GM03348 (cell line): ENCODE measurements at regions not wholly inside any gene's neighbourhood (a gene's known extent, or its start where the extent isn't known, plus 50 kb on each side); places are given as distances from the start of the nearest gene placed in this dataset.

Experiments used
- DNase-seq: peaks from one replicate; pipeline ENCODE4 v3.0.0; 2012; ENCODE audit warnings: low spot score

DNA sequence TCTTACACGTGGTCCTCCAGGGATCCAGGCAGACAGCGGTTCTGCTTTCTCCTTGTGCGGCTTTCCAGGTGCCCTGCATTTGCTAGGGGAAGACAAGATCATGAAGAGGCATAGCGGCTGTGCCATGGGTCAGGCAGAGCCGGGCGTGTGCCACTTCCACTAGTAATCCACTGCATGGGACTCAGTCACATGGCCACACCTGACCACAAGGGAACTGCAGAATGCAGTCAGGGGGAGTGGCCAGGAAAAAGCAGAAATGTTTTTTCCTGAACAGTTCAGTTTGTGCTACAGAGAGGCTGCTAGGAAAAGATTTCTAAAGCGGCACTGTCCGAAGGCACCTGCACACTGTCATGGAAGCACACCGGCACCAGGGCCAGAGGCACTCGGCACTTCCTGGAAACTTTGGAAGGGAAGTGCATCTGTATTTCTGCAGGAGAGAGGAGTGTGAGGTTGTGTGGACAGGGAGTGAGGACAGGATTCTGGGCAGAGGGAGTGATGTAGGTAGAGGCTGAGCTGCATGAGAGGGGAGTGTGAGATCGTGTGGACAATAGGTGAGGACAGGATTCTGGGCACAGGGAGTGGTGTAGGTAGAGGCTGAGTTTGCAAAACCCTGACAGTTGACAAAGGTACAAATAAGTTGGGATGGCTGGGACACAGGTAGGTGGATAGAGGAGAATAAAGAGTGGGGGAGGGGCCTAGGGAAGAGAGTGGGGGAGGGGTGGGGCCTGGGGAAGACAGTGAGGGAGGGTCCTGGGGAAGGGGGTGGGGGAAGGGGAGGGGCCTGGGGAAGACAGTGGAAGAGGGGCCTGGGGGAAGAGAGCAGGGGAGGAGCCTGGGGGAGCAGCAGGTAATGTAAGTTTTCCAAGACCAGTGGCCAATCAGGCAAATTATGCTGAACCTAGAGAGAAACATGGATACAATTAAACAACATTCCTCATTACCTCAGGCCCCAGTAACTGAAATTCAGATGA lies 1436.3 kb downstream of the TBC1D22A start:
- no peak for DNase-seq

DNA sequence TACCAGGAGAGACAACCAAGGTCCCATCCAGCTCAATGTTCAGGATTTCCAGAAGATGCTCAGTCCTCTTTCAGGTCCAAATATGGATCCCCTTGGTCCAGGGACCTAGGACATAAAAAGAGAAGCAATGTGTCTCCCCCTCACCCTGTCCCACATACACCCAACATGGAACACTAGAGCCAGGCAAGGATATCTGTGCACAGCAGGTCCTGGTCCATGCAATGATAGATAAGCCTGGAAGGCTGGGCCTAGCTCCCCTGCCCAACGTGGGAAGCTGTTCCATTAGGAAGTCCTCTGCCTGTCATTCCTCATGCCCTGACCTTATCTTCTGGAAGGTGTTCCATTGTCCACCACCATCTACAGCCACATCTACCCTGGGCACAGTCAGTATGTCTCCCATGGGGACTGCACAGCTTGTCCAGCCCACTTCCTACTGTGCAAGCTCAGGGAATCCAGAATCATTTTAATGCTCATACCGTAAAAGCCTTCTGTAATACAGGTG lies 1434.8 kb downstream of the TBC1D22A start:
- no peak for DNase-seq

DNA sequence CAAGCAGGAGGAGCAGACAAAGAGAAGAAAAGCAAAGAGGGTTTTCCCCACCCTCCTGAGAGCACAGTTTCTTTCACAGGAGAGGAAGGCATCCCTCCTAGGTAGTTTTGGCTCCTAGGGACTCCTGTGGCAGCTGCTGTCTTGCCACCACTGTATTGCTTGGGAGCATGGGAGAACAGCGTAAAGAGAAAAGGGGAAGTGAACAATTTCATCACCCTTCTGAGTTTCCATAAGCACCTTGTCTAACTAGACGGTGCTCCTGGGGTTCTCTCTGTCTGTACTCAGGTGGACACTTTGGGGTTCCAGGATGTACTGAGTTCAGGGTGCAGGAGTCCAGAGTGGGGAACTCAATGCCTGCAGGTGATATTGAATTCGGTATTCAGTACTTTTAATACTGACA lies 1430.5 kb downstream of the TBC1D22A start:
- no peak for DNase-seq

DNA sequence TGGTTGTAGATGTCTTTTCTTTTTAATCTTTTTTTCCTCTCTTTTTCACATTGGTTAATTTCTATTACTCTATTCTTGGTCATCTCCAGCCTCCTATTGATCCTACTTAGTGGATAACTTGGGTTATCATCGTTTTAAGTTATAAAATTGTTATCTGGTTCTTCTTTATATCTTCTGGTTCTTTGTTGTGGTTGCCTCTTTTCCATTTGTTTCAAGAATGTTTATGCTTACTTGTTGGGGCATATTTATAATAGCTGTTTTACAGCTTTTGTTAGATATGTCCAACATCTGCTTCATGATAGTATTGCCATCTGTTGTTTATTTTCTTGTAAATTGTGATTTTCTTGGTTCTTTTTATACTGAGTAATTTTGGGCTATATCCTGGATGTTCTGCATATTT lies 1429.6 kb downstream of the TBC1D22A start:
- no peak for DNase-seq

DNA sequence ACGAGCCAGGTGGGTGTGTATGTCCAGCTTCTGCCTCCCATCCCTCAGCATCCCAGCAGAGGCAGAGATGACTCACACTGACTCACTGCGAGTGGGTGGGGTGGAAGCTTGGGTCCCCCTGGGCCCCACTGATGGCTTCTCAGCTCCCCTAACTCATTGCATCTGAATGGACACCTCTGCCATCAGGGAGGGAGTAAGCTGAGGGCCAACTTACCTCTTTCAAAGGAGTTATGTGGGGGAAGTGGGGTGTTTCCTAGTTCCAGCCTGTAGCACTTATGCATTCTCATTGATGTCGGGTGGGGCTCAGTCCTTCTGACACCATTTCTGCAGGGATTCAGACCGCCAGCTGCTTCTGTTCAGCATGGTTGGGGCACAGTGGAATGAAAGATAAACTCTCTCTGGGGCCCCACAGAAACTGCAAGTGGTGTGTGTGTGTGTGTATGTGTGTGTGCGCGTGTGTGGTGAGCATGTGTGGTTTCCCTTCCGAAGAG lies 1425.8 kb downstream of the TBC1D22A start:
- no peak for DNase-seq

DNA sequence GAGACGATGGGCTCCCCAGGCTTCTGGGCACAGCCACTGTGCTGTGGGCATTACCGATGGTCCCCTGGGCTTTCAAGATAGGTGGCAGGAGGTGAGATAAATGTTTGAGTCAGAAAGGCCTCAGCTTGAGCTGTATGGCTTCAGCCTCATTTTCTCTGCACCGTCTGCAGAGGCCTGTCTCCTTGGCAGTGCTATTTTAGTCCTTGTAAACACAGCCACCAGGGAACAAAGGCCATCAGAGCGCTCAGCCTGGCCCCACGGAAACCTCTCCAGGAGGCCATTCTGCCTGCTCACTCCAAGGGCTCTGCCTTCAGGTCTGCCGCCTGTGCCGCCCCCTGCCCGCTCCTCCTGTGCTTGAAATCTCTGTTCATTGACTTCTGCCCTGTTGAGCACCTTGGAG lies 1424.9 kb downstream of the TBC1D22A start:
- DNase-seq, result no peak

DNA sequence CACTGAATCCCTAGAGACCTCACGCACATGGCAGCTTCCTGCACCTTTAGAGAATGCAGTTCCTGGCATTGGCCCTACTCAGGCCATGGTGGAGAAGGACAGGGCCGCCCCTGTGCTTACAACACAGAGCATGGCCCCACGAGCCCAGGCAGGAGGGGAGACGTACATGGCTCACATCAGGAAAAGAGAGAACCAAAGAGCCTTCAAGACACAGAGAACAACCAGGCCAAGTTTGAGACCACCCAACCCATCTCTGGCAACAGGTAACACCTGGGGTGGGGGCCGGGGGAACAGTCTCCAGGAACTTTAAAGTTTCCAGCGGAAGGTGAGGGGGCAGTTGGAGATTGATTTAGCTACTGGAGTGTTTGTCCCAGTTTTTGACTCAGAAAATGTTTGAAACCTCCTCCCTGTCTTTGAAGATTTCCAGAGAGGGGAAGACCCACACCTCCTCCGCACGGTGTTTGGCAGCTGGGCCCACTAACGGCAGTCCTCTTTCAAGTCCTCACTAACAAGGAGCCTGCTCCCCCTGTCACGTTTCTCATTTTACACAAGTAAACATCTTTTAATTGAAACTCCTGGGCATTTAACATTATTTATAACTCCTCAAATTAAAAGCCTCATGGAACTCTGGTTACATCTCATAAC lies 1423.8 kb downstream of the TBC1D22A start:
- DNase-seq, result no peak

DNA sequence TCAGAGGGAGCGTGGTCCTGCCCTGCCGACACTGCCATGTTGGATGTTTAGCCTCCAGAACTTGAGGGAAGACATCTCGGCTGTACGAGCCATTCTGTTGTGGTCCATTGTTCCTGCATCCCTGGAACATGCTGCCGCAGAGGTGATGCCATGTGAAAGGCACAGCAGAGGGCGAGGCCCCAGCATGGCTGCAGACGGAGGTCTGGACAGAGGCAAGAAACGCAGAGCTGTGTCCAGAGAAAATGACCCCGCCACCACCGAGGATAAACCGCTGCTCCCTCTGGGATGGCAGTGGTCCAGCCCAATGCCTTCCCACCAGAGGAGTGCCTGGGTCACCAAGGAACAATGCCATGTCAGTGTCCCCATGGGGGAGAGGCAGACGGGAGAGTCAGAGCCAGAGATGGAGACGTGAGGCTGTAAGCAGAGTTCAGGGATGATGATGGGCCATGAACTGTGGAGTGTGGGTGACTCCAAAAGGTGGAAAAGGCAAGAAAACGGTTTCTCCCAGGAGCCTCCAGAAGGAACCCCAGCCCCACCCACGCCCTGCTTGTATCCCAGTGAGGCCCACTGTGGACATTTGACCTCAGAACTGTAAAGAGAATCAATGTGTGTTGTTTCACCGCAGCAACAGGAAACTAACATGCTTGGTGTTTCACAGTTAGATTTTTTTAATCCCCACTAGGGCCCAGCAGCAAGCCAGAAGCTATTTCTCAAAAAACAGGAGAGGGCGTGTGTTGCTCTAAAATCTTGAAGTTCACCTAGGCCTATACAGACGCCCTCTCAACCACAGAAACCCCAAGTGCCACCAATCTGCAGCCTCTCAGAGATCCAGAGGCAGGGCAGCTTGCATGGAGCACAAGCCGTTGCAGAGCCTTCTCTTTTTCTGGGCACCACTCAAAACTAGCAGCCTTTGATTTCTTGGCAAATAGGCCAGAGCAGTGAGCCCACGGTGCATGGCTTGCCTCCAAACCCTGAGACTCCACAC lies 1422.9 kb downstream of the TBC1D22A start:
- no peak for DNase-seq

DNA sequence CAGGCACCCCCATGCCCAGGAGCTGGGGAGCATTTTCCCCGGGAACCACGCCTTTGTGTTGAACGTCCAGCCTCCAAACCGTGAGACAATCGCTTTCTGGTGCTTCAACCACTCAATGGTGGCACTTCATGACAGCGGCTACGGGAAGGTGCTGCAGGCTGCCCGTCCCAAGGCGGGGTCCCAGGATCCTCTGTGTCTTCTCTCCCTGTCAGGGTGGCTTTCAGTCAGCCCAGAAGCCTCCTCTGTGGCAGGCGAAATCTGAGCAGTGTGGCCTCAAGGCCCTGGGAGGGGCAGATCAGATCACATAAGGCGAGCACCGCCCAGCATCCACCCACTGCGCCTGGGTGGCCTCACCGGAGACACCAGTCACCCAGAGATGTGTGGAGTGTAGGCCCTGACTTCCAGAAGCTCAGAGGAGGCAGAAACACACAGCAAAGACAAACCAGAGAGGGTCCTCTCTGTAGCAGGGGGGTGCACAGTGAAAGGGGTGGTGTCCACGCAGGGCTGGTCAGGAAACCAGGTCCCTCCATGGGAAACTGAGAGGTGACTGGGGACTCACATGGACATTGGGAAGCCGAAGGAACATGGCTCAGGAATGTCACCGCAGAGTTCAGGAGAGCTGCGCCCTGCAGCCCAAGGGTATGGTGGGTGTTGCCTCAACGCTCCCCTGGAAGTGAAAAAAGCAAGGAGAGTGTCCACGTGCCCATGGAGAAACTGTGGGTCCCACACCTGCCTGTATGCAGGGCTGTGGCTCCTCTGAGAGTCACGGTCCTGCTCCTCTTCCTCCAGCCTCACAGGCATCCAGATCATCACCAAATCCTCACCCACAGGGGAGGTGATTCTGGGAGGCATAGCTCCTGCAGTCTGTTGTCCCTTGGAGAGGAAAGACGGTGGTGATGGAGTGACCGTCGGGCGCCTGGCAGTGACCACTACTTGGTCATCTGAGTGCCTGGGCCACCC lies 1420.7 kb downstream of the TBC1D22A start:
- no peak for DNase-seq

DNA sequence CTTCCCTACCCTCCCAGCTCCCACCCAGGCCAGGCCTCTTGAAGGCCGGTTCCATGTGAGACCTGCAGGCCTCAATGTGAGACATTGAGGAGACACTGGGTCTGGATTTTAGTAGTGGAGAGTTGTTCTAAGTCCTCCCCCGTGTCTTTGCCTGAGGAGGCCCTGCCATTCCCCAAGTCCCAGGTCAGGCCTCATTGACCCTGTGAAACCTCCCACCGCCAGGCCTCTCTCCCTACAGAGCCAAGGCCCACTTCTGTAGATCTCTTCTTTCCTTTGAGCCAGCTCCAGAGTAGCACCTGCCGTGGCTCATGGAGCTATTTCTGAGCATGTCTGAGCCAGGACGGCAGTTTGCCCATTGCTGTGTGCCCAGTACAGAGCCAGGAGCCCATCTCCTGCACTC lies 1419.6 kb downstream of the TBC1D22A start:
- DNase-seq, result no peak

DNA sequence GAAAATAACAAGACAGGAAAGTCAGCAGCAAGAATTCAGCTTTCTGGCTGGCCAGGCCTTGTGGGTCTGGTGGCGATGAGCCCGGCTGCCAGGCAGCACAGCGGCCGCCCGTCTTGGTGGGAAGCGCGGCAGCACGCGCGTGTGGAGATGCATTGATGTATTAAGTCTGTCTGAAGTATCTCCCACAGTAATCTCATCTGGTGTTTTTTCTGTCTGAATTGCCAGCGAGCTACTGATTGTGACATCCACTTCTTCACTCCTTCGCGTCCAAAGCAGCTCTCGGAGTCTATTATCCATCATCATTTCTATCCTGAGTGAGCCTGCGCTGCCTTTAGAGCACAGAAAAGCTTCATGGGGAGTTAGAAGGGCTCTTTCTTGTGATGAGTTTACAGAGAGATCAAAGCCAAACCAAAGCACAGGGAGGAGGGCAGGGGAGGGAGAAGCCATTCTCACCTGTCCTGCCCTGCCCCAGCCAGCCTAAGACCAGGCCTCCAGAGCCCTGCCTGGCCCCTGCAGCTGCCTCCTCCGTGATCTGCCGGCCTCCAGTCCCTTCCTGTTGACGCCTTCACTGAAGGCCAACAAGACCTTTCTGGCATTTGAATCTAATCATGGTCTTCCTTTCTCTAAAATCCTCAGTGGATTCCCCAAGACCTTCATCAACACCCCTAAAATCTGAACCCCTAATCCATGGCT lies 1419.0 kb downstream of the TBC1D22A start:
- no peak for DNase-seq

DNA sequence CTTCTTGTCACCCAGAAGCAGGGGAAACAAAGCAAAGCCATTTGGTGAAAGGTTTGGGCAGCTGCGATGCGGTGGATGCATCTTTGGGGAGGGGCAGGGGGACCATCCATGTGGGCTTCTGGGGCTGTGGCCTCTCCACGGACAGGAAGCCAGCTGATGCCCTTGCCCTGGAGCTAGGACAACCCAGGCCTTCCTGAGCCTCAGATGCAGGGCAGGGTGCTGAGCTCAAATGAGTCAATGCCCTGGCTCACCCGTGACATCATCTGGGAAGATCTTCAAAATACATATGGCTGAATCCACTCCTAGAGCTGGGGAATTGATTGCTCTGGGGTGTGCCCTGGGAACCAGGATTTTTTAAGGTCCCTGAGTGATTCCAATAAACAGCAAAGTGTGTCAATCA lies 1418.2 kb downstream of the TBC1D22A start:
- DNase-seq, result no peak

DNA sequence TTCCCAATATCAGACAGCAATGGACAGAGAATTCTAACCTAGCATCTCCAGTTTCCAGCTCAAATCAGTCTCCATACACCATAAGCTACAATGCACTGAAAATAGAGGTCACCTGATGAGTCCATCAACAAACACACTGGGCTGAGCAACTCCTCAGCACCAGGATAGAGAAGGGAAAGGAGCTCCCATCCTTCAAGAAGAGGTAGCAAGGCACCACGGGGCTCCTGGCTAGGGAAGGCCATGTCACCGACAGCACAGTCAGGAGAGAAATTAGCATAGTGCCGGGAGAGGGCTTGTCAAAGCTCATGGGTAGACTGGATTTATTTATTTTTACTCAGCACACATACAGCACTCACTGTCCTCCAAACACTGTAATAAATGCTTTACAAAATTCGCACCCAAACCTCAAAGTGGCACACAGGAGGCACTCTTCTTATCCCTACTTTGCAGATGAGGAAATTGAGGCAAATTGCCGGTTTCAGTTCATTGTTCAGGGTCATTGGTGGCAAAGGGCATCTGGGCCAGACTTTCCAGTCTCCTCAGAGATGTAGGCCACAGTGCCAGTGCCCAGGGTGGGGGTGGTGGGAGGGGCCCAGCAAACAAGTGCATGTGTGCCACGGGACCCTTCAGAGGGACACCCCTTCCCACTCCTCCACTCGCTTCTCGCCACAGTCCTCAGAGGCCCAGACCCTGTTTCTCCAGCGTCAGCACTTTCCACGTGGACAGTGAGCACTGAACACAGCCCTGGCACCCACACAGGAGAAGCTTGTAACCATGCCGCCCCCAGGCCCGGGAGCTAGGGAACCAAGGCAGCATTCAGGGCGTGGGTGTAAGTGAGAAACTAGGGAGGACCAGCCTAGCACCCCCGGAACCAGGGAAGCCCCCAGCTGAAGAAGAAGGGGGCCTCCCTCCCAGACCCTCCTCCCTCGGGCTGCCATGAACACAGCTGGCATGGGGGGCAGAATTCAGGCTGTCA lies 1417.4 kb downstream of the TBC1D22A start:
- no peak for DNase-seq

DNA sequence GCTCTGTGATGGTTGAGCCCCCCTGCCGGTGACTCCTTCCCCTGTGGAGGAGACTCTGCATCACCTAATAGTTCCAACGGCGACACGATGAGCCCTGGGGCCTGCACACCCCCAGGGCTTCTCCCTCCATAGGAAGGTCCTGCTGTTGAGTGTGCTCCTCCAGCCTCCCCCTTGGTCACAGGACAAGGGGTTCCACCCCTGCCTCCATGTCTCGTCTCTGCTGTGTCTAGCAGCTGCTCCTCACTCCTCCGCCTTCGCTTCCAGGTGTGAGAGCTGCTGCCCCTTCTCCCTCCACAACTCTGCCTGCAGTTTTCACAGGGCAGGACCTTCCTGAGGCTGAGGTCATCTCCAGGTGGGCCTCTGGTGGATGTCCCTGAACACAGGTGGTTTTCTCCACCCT lies 1416.1 kb downstream of the TBC1D22A start:
- DNase-seq, result no peak

DNA sequence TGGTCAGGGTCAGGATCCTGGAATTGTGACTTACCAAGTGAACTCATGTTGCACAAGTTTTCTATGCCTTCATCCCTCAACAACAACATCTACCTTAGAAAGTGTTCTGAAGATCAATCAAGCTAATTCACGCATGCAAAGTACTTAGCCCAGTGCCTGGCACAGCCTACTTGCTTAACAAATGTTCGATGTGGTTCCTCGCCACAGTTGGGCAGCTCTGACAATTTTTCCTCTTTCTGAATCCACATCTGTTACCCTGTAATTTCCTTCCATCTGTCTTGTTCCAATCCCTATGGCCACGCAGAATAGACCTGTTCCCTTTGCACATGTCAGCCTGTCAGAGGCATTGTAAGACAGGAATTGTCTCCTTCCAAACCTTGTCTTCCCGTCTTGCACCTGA lies 1415.2 kb downstream of the TBC1D22A start:
- no peak for DNase-seq

DNA sequence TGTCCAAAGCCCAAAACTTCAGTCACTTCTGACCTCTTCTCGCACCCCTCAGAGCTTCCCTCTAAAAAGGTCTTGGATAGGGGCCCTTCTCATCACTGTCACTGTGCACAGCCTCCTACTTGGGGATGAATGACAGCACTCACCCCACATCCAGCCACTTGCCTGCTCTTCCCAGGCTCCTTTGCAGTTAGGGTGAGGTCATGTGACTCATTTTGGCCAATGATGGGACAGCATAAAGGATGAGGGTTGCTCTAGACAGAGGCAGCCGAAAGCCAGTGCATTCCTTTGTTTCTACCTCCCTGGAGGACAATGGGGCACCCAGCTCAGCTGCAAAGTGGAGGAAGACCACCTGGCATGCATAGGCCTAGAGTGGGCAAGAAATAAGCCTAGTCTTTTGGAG lies 1413.3 kb downstream of the TBC1D22A start:
- DNase-seq, result no peak

DNA sequence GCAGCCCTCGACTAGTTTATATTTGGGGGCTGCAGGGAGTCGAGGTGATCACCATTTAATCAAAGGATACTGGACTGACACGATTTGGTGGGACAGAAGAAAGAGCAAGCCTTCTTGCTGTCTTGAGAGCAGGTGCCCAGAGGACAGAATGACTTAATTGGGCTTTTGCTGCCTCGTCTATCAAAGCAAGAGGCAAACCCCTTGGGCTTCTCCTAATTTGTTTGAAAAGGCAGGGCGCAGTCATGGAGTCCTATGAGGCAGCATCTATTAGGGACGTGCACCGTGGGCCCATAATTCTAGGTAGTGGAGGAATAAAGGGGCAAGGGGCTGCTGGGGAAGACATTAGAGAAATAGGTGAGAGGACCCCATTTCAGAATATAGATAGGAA lies 1411.3 kb downstream of the TBC1D22A start:
- DNase-seq, result no peak

DNA sequence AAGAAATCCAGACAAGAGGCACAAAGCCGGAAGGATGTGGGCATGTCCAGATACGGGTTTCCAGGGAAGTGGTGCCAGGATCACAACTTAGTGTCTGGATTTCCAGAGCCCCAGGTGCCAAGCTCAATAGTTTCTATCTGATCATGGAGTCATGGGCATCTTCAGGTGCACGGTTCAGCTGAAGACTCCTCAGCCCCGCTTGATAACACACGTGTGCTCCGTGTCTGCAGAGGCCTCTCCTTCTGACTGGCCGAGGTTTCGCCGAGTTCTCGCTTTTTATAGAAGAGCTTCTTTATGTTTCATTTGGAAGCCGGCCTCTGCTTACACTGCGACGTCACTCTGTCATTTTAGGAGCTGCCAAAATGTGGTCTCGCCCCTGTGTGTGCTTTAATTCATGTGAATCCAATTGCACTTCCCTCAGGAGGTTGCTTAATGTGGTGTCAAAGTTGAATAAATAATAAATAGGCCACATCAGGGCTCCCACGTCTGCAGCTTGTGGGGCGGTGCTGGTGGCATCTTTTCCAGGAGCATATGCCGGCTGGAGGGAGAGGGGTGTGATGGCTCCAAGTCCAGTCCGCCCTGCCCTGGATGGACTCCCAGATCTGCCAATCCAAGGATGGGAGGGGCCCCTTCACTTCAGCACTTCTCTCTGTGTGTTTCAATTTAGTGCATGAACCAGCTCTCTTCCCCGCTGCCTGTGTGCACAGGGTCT lies 1410.8 kb downstream of the TBC1D22A start:
- no peak for DNase-seq
